ENCODE measurements at regions not wholly inside any gene's neighbourhood (a gene's known extent, or its start where the extent isn't known, plus 50 kb on each side); places are given as distances from the start of the nearest gene placed in this dataset.

DNA sequence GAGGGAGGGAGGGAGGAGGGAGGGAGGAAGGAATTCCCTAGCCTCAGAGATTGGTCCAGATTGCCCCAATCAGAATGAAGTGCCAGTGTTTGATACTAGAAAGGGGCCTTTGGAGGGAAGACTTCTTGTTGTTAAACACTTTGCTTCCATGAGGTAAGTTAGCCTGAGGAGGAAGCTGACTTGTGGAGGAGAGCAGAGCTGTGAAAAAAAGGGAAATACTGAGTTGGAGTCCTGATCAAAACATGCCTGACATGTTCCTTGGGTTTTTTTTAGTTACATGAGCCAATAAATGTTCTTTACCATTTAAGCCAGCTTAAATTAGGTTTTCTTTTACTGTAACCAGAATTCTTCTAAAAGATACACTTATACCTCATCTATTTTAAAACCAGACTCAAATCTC lies 57.6 kb downstream of the GSX2 start:
- TF ChIP-seq, protein P1, sequence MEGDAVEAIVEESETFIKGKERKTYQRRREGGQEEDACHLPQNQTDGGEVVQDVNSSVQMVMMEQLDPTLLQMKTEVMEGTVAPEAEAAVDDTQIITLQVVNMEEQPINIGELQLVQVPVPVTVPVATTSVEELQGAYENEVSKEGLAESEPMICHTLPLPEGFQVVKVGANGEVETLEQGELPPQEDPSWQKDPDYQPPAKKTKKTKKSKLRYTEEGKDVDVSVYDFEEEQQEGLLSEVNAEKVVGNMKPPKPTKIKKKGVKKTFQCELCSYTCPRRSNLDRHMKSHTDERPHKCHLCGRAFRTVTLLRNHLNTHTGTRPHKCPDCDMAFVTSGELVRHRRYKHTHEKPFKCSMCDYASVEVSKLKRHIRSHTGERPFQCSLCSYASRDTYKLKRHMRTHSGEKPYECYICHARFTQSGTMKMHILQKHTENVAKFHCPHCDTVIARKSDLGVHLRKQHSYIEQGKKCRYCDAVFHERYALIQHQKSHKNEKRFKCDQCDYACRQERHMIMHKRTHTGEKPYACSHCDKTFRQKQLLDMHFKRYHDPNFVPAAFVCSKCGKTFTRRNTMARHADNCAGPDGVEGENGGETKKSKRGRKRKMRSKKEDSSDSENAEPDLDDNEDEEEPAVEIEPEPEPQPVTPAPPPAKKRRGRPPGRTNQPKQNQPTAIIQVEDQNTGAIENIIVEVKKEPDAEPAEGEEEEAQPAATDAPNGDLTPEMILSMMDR (IDR thresholded peaks at IDR 0.05) = no peak
- TF ChIP-seq POLR2A (IDR thresholded peaks at IDR 0.05) = no peak

Measured in stomach (tissue), 4 donors.